ENCODE measurements at regions not wholly inside any gene's neighbourhood (a gene's known extent, or its start where the extent isn't known, plus 50 kb on each side); places are given as distances from the start of the nearest gene placed in this dataset.

DNA sequence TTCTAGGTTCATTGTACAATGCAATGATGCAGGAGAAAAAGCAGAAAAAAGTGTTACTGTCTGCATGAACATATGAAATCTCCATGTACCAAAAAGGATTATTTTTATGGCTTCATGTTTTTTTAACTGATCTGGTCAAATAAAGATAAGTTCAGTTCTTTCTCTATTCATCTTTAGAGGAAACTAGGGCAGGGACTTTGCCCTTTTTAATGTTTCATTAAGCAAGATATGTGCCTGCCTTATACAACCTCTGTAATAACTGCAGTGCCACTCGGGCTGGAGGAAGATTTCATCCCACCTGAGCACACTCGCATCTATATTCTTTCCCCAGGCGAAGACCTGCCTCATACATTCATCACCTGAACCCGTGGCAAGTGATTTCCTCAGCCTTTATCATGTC lies 157.9 kb upstream of the DDX18 start:
- no peaks in the 10 kb centered on the region for H4K20me1 ChIP-seq (replicated peaks; ENCODE audit: insufficient read depth)
- no peak overlapping the region for H2AFZ ChIP-seq
- no peaks in the 10 kb centered on the region for H3K36me3 ChIP-seq (ENCODE audit: insufficient read depth)
- H3K27me3 Mint-ChIP-seq (ENCODE audit: insufficient read depth, low read depth, poor library complexity) = peaks cover 3% of the 10 kb centered on the region
- TF ChIP-seq ZNF462 (CRISPR knock-in tag; IDR thresholded peaks at IDR 0.05) (no peak), ZNF114 (CRISPR knock-in tag; IDR thresholded peaks at IDR 0.05) (no peak), REST (IDR thresholded peaks at IDR 0.05; ENCODE audit: unreplicated experiment) (no peak), ZNF331 (CRISPR knock-in tag; IDR thresholded peaks at IDR 0.05; ENCODE audit: low read depth) (no peak), NANOG (IDR thresholded peaks at IDR 0.05; ENCODE audit: borderline replicate concordance) (no peak), EZH2phosphoT487 (IDR thresholded peaks at IDR 0.05; ENCODE audit: unreplicated experiment) (no peak), EZH2 (IDR thresholded peaks at IDR 0.05; ENCODE audit: low read depth, unreplicated experiment) (no peak), CREB1 (CRISPR knock-in tag; IDR thresholded peaks at IDR 0.05; ENCODE audit: low read depth) (no peak), POLR2AphosphoS5 (IDR thresholded peaks at IDR 0.05; ENCODE audit: low read depth) (no peak), JUNB (IDR thresholded peaks at IDR 0.05; ENCODE audit: unreplicated experiment) (no peak), STAT1 (IDR thresholded peaks at IDR 0.05; ENCODE audit: unreplicated experiment) (no peak)
- TF ChIP-seq, protein P1, sequence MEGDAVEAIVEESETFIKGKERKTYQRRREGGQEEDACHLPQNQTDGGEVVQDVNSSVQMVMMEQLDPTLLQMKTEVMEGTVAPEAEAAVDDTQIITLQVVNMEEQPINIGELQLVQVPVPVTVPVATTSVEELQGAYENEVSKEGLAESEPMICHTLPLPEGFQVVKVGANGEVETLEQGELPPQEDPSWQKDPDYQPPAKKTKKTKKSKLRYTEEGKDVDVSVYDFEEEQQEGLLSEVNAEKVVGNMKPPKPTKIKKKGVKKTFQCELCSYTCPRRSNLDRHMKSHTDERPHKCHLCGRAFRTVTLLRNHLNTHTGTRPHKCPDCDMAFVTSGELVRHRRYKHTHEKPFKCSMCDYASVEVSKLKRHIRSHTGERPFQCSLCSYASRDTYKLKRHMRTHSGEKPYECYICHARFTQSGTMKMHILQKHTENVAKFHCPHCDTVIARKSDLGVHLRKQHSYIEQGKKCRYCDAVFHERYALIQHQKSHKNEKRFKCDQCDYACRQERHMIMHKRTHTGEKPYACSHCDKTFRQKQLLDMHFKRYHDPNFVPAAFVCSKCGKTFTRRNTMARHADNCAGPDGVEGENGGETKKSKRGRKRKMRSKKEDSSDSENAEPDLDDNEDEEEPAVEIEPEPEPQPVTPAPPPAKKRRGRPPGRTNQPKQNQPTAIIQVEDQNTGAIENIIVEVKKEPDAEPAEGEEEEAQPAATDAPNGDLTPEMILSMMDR (conservative IDR thresholded peaks at IDR 0.05; ENCODE audit: low read depth in 2 of 2) = no peak
- TF ChIP-seq, protein P2, sequence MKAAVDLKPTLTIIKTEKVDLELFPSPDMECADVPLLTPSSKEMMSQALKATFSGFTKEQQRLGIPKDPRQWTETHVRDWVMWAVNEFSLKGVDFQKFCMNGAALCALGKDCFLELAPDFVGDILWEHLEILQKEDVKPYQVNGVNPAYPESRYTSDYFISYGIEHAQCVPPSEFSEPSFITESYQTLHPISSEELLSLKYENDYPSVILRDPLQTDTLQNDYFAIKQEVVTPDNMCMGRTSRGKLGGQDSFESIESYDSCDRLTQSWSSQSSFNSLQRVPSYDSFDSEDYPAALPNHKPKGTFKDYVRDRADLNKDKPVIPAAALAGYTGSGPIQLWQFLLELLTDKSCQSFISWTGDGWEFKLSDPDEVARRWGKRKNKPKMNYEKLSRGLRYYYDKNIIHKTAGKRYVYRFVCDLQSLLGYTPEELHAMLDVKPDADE (IDR thresholded peaks at IDR 0.05) = no peak
- H3K4me3 ChIP-seq = no peak overlapping the region
- no peak for DNase-seq (ENCODE audit: low spot score)
- H3F3A ChIP-seq (replicated peaks; ENCODE audit: low read depth) = no peaks in the 10 kb centered on the region
- no peak overlapping the region for H3K27ac Mint-ChIP-seq
- H3K9me2 ChIP-seq (ENCODE audit: insufficient read depth) = 0 out of 2 replicates have a peak, but pooled peaks cover 5% of the 10 kb centered on the region
- no peaks in the 10 kb centered on the region for H3K79me2 ChIP-seq (replicated peaks; ENCODE audit: insufficient read depth)
- no peaks in the 10 kb centered on the region for H3K27me3 ChIP-seq (ENCODE audit: insufficient read depth)
- ATAC-seq = no peak
- no peak overlapping the region for H3K4me3 Mint-ChIP-seq
- H3K27ac ChIP-seq (ENCODE audit: low read depth) = no peak overlapping the region
- peaks cover 13% of the 10 kb centered on the region for H3K4me1 Mint-ChIP-seq
- H3K9me3 Mint-ChIP-seq = no peaks in the 10 kb centered on the region
- H3K4me1 ChIP-seq (ENCODE audit: insufficient read depth) = peaks cover 9% of the 10 kb centered on the region; the same call in 1 of the 2 replicates
- H3K36me3 Mint-ChIP-seq (ENCODE audit: low read depth) = no peaks in the 10 kb centered on the region
- H3K4me2 ChIP-seq = no peak overlapping the region
